Activated CD4-positive, alpha-beta T cell treated with anti-CD3 and anti-CD28 coated beads, Interleukin-2, amount 50 U/mL, for 48 hours (primary cell): ENCODE measurements at regions not wholly inside any gene's neighbourhood (a gene's known extent, or its start where the extent isn't known, plus 50 kb on each side); places are given as distances from the start of the nearest gene placed in this dataset.

Experiments
- DNase-seq, 2 experiments: peaks; one replicate each; pipeline ENCODE4 v3.0.0-alpha.2; 2020

- no peak for DNase-seq
Measured at GRCh38 chr2:235314371-235314930, 179.4 kb upstream of the AGAP1 start.

GRCh38 chr2:235319095-235319494 lies 174.7 kb upstream of the AGAP1 start:
- no peak for DNase-seq

- DNase-seq = no peak
Measured at GRCh38 chr2:235320326-235320725, 173.5 kb upstream of the AGAP1 start.

GRCh38 chr2:235324324-235324723 lies 169.5 kb upstream of the AGAP1 start:
- no peak for DNase-seq

GRCh38 chr2:235325151-235325550 lies 168.7 kb upstream of the AGAP1 start:
- no peak for DNase-seq

- DNase-seq = no peak
Measured at GRCh38 chr2:235328991-235329390, 164.9 kb upstream of the AGAP1 start.

- no peak for DNase-seq
Measured at GRCh38 chr2:235330775-235331451, 162.9 kb upstream of the AGAP1 start.

- no peak for DNase-seq
Measured at GRCh38 chr2:235332240-235332890, 161.5 kb upstream of the AGAP1 start.

- no peak for DNase-seq
Measured at GRCh38 chr2:235333076-235333475, 160.8 kb upstream of the AGAP1 start.

- no peak for DNase-seq
Measured at GRCh38 chr2:235334179-235334578, 159.7 kb upstream of the AGAP1 start.

GRCh38 chr2:235343156-235343774 lies 150.6 kb upstream of the AGAP1 start:
- no peak for DNase-seq

- no peak for DNase-seq
Measured at GRCh38 chr2:235343869-235344268, 150.0 kb upstream of the AGAP1 start.

- DNase-seq = no peak
Measured at GRCh38 chr2:235345745-235346144, 148.1 kb upstream of the AGAP1 start.

- no peak for DNase-seq
Measured at GRCh38 chr2:235347691-235348090, 146.2 kb upstream of the AGAP1 start.

- DNase-seq = no peak
Measured at GRCh38 chr2:235348329-235348728, 145.5 kb upstream of the AGAP1 start.

- DNase-seq = no peak
Measured at GRCh38 chr2:235350234-235350633, 143.6 kb upstream of the AGAP1 start.

GRCh38 chr2:235352541-235352940 lies 141.3 kb upstream of the AGAP1 start:
- no peak for DNase-seq

- no peak for DNase-seq
Measured at GRCh38 chr2:235357881-235358280, 136.0 kb upstream of the AGAP1 start.

- DNase-seq = no peak
Measured at GRCh38 chr2:235358981-235359471, 134.8 kb upstream of the AGAP1 start.

GRCh38 chr2:235360446-235360845 lies 133.4 kb upstream of the AGAP1 start:
- DNase-seq = no peak

GRCh38 chr2:235365743-235366142 lies 128.1 kb upstream of the AGAP1 start:
- DNase-seq = no peak

GRCh38 chr2:235366390-235366789 lies 127.5 kb upstream of the AGAP1 start:
- DNase-seq = no peak

GRCh38 chr2:235366807-235367206 lies 127.0 kb upstream of the AGAP1 start:
- no peak for DNase-seq

GRCh38 chr2:235371018-235371417 lies 122.8 kb upstream of the AGAP1 start:
- DNase-seq = no peak
